B cell (primary cell): ENCODE measurements at regions not wholly inside any gene's neighbourhood (a gene's known extent, or its start where the extent isn't known, plus 50 kb on each side); places are given as distances from the start of the nearest gene placed in this dataset.

Experiments used
- ATAC-seq: fragments of 200-7000 bp; cut with Tn5 transposase; one replicate; pipeline ENCODE4 v1.10.0; 2021; ENCODE audit warnings: low read depth, mild to moderate bottlenecking, moderate number of reproducible peaks, moderate library complexity
- CTCF ChIA-PET: fragments of 350-600 bp; sonication (Branson Sonifier 250); formaldehyde crosslinking; loops from one replicate; lab custom pipeline; 2021; ENCODE audit warnings: antibody characterized with exemption, inconsistent platforms; lab: Charles Lee
- POLR2A ChIA-PET: fragments of 350-600 bp; sonication (Branson Sonifier 250); formaldehyde crosslinking; loops from one replicate; lab custom pipeline; 2021; ENCODE audit warnings: antibody characterized with exemption; lab: Charles Lee
- DNase-seq: peaks from one replicate; pipeline ENCODE4 v3.0.0; 2013
- H2AFZ ChIP-seq: 2 replicates; pipeline ENCODE4 v1.6.1; 2012; ENCODE audit warnings: mild to moderate bottlenecking, low read depth, low read length; ENCODE audit not compliant: insufficient read depth, poor library complexity, severe bottlenecking
- H3K27ac ChIP-seq, 2 donors: 1 replicate in 1 of 2; 2 replicates in 1 of 2; pipeline ENCODE4 v1.5.1; 2012 to 2013; ENCODE audit warnings: low read length in 2 of 2, mild to moderate bottlenecking in 2 of 2, moderate library complexity in 1 of 2
- H3K27me3 ChIP-seq, 4 experiments: fragments of 200-600 bp in 1 of 4; sonication (generic) in 1 of 4; replicated peaks in 1 of 4; 1 replicate in 2 of 4; 2 replicates in 2 of 4; pipeline versions ENCODE4 v1.6.1 to v1.7.0; 2013 to 2016; ENCODE audit warnings: low read length in 3 of 4, mild to moderate bottlenecking in 2 of 4, mixed read lengths in 1 of 4, moderate library complexity in 1 of 4; ENCODE audit not compliant: insufficient read depth in 4 of 4, control insufficient read depth in 3 of 4; ENCODE audit errors: control extremely low read depth in 1 of 4
- H3K36me3 ChIP-seq, 2 experiments: replicated peaks in 1 of 2; 1 replicate in 1 of 2; 2 replicates in 1 of 2; pipeline versions ENCODE4 v1.6.1 to v1.7.1; 2013; ENCODE audit warnings: low read length in 1 of 2; ENCODE audit not compliant: insufficient read depth in 2 of 2, control insufficient read depth in 1 of 2; ENCODE audit errors: control extremely low read depth in 1 of 2, extremely low read depth in 1 of 2
- H3K4me1 ChIP-seq, 2 donors: fragments of 200-600 bp in 1 of 2; sonication (generic) in 1 of 2; 1 replicate in 1 of 2; 2 replicates in 1 of 2; pipeline versions ENCODE4 v1.5.1 to v1.6.1; 2013 to 2017; ENCODE audit warnings: low read length in 2 of 2; ENCODE audit not compliant: control insufficient read depth in 2 of 2, insufficient read depth in 2 of 2
- H3K4me2 ChIP-seq: replicated peaks from 2 replicates; pipeline ENCODE3; 2012; ENCODE audit warnings: mild to moderate bottlenecking, low read depth, low read length; ENCODE audit not compliant: poor library complexity, severe bottlenecking
- H3K4me3 ChIP-seq, 5 experiments: fragments of 200-600 bp in 1 of 5; sonication (generic) in 1 of 5; 1 replicate in 3 of 5; 2 replicates in 2 of 5; pipeline versions ENCODE4 v1.5.1 to v1.7.0; 2011 to 2016; ENCODE audit warnings: low read length in 4 of 5, mild to moderate bottlenecking in 4 of 5, low read depth in 2 of 5, control low read depth in 1 of 5, moderate library complexity in 1 of 5; ENCODE audit not compliant: insufficient read depth in 1 of 5; ENCODE audit errors: control extremely low read depth in 1 of 5, extremely low read depth in 1 of 5
- H3K79me2 ChIP-seq: fragments of 200-600 bp; sonication (generic); one replicate; pipeline ENCODE4 v1.6.0; 2016; ENCODE audit warnings: low read length; ENCODE audit not compliant: control insufficient read depth, insufficient read depth
- H3K9ac ChIP-seq: fragments of 200-600 bp; sonication (generic); 2 replicates; pipeline ENCODE4 v1.6.1; 2017; ENCODE audit warnings: mild to moderate bottlenecking, low read length, moderate library complexity
- H3K9me3 ChIP-seq, 3 donors: one replicate each; pipeline versions ENCODE4 v1.6.1 to v1.7.1; 2013; ENCODE audit warnings: low read length in 2 of 3; ENCODE audit not compliant: control insufficient read depth in 2 of 3, insufficient read depth in 1 of 3; ENCODE audit errors: control extremely low read depth in 1 of 3
- H4K20me1 ChIP-seq: 2 replicates; pipeline ENCODE4 v1.6.0; 2012; ENCODE audit warnings: mild to moderate bottlenecking, low read length; ENCODE audit not compliant: insufficient read depth, control insufficient read depth, poor library complexity, severe bottlenecking
- H3K27ac Mint-ChIP-seq: one replicate; pipeline ENCODE4 v1.8.0; 2021; ENCODE audit warnings: mixed read lengths
- H3K27me3 Mint-ChIP-seq: one replicate; pipeline ENCODE4 v1.8.0; 2021; ENCODE audit warnings: mixed read lengths
- H3K4me1 Mint-ChIP-seq: one replicate; pipeline ENCODE4 v1.8.0; 2021; ENCODE audit warnings: mixed read lengths
- H3K4me3 Mint-ChIP-seq: one replicate; pipeline ENCODE4 v1.8.0; 2021; ENCODE audit warnings: mixed read lengths
- H3K9me3 Mint-ChIP-seq: one replicate; pipeline ENCODE4 v1.8.0; 2022; ENCODE audit warnings: mixed read lengths; ENCODE audit not compliant: insufficient read depth
- EZH2 ChIP-seq: IDR thresholded peaks from 2 replicates; pipeline ENCODE4 v1.6.1; 2012; ENCODE audit warnings: borderline replicate concordance, low read depth, mild to moderate bottlenecking, moderate library complexity, low read length; ENCODE audit not compliant: insufficient read depth, poor library complexity, severe bottlenecking
- WGBS: methylation state at CpG from one replicate; pipeline ENCODE4 v1.1.5; 2013; ENCODE audit warnings: missing lambda C conversion rate; ENCODE audit not compliant: insufficient coverage; 5-methylcytosine and 5-hydroxymethylcytosine counted together
- intact Hi-C: fragments of 100-400 bp; cut with micrococcal nuclease; formaldehyde crosslinking; loops from one replicate; pipeline ENCODE4 v1.10.0; 2022
- TF ChIP-seq, protein P1 (sequence below): fragments of 200-600 bp; IDR thresholded peaks from one replicate; pipeline ENCODE4 v1.8.0; 2022; ENCODE audit warnings: antibody characterized with exemption, mild to moderate bottlenecking

DNA sequence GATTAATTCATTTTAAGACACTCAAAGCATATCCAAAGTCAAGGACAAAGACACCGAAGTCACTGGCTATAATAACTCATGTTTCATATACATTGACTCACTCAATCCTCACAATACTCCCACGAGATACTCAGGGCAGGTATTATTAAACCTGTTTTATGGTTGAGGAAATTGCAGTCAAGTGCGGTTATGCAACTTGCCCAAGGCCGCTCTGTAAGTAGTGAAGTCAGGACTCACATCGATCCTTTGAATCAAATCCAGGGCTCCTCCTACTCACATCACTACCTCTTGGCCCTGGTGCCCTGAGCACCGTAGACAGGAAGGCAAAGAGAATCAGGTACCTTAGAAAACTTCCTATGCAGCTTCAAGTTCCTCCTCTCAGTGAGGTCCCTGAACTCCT is 87.8 kb upstream of the APC start:
- H3K4me1 Mint-ChIP-seq: no peaks in the 10 kb centered on the region
- DNase-seq (no peak), ATAC-seq (no peak)
- H3K4me3 ChIP-seq: no peak overlapping the region
- no peaks in the 10 kb centered on the region for H3K79me2 ChIP-seq
- H3K9me3 Mint-ChIP-seq: no peaks in the 10 kb centered on the region
- H3K27me3 ChIP-seq: peaks cover 0 to 2% (median 0%) of the 10 kb centered on the region in 4 experiments
- H4K20me1 ChIP-seq: no peaks in the 10 kb centered on the region
- no peaks in the 10 kb centered on the region for H3K4me1 ChIP-seq
- H3K36me3 ChIP-seq: no peaks in the 10 kb centered on the region
- H3K4me3 Mint-ChIP-seq: no peak overlapping the region
- H3K27ac ChIP-seq: no peak overlapping the region
- no peak overlapping the region for H3K4me2 ChIP-seq
- H2AFZ ChIP-seq: no peak overlapping the region
- TF ChIP-seq, protein P1, sequence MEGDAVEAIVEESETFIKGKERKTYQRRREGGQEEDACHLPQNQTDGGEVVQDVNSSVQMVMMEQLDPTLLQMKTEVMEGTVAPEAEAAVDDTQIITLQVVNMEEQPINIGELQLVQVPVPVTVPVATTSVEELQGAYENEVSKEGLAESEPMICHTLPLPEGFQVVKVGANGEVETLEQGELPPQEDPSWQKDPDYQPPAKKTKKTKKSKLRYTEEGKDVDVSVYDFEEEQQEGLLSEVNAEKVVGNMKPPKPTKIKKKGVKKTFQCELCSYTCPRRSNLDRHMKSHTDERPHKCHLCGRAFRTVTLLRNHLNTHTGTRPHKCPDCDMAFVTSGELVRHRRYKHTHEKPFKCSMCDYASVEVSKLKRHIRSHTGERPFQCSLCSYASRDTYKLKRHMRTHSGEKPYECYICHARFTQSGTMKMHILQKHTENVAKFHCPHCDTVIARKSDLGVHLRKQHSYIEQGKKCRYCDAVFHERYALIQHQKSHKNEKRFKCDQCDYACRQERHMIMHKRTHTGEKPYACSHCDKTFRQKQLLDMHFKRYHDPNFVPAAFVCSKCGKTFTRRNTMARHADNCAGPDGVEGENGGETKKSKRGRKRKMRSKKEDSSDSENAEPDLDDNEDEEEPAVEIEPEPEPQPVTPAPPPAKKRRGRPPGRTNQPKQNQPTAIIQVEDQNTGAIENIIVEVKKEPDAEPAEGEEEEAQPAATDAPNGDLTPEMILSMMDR: no peak
- TF ChIP-seq EZH2: no peak
- H3K27me3 Mint-ChIP-seq: peaks cover 12% of the 10 kb centered on the region
- ChIA-PET POLR2A (no interaction called here), CTCF (no interaction called here)
- intact Hi-C loops: no loop called here
- no peak overlapping the region for H3K9ac ChIP-seq
- no peaks in the 10 kb centered on the region for H3K9me3 ChIP-seq
- no peak overlapping the region for H3K27ac Mint-ChIP-seq
- WGBS: 50% methylated on average over 1 of the region's 6 CpGs

DNA sequence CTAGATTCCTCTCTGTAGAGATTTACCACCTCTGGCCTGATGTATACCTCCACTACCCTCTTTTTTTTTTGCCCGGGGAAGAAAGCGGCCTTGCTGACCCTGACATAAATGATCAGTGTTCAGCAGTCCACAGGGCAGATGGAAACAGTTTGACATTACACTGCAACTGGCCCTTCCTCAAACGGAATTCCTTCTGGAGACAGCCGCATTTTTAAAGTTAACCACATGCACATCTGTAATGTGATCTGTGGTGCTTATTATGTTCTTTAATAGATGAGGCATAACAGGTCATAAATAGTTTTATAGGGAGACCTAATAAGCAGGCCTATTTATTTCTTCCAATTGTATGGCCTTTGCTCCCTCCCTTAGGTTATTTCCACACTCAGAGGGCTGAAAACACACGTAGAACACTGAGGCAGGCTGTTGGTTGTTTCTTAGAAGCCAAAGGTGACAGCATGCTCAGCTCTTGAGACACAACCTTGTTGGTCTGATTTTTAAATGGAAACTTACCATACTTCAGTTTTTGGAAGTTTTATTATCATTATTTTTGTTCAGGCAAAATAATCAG is 84.0 kb upstream of the APC start:
- Histone ChIP-seq H3K27ac (no peak overlapping the region), H3K36me3 (no peaks in the 10 kb centered on the region), H3K79me2 (no peaks in the 10 kb centered on the region), H3K27me3 (peaks cover 0 to 1% (median 0%) of the 10 kb centered on the region in 4 experiments), H3K4me1 (no peaks in the 10 kb centered on the region), H4K20me1 (no peaks in the 10 kb centered on the region), H3K9ac (no peak overlapping the region), H2AFZ (no peak overlapping the region), H3K4me3 (no peak overlapping the region), H3K4me2 (no peak overlapping the region), H3K9me3 (no peaks in the 10 kb centered on the region)
- no peak overlapping the region for H3K4me3 Mint-ChIP-seq
- POLR2A ChIA-PET: no interaction called here
- H3K4me1 Mint-ChIP-seq: no peaks in the 10 kb centered on the region
- no peak for TF ChIP-seq EZH2
- TF ChIP-seq, protein P1: no peak
- WGBS: 100% methylated on average over 2 of the region's 5 CpGs
- peaks cover 13% of the 10 kb centered on the region for H3K27me3 Mint-ChIP-seq
- H3K27ac Mint-ChIP-seq: no peak overlapping the region
- intact Hi-C loops: no loop called here
- no peaks in the 10 kb centered on the region for H3K9me3 Mint-ChIP-seq
- ATAC-seq (no peak), DNase-seq (no peak)
- CTCF ChIA-PET: interaction anchor here (0.7 to 1.2 kb wide), 2 partner anchors 89 to 100 kb away, joined by 3 to 4 read pairs; no protein-coding TSS in a partner anchor
